Erythroblast (primary cell): ENCODE measurements at regions not wholly inside any gene's neighbourhood (a gene's known extent, or its start where the extent isn't known, plus 50 kb on each side); places are given as distances from the start of the nearest gene placed in this dataset.

ENCODE experiments used
- GATA1 ChIP-seq: IDR thresholded peaks from 2 replicates; pipeline ENCODE4 v1.6.1; 2011; ENCODE audit warnings: low read depth, mild to moderate bottlenecking, control low read depth, low read length, moderate library complexity
- POLR2A ChIP-seq: IDR thresholded peaks from 2 replicates; pipeline ENCODE4 v1.6.1; 2011; ENCODE audit warnings: mild to moderate bottlenecking, low read length

GRCh38 chr1:96060621-96061020, 661.0 kb upstream of the PTBP2 start:
- no peak for TF ChIP-seq POLR2A
- no peak for TF ChIP-seq GATA1
